GM18870 (cell line): ENCODE measurements at regions not wholly inside any gene's neighbourhood (a gene's known extent, or its start where the extent isn't known, plus 50 kb on each side); places are given as distances from the start of the nearest gene placed in this dataset.
"Not testable (repeated sequence)": the region's sequence is repeated elsewhere in the genome, so short reads cannot be mapped to it uniquely, and the experiment has no call there.

Experiments
- ATAC-seq: cut with Tn5 transposase; IDR thresholded peaks from one replicate; pipeline ENCODE4 v1.9.1; 2021; ENCODE audit warnings: moderate library complexity; ENCODE audit not compliant: unreplicated experiment

- peak; percentile 47 for ATAC-seq
Measured at GRCh38 chr11:116030697-116031331, 526.6 kb upstream of the CADM1 start.

DNA sequence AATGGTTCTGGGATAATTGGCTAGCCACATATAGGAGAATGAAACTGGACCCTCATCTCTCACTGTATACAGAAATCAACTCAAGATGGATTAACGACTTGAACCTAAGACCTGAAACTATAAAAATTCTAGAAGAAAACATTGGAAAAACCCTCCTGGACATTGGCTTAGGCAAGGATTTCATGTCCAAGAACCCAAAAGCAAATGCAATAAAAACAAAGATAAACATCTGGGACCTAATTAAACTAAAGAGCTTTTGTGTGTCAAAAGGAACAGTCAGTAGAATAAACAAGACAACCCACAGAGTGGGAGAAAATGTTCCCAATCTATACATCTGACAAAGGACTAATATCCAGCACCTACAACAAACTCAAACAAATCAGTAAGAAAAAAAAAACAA lies 524.3 kb upstream of the CADM1 start:
- not testable (repeated sequence) for ATAC-seq

DNA sequence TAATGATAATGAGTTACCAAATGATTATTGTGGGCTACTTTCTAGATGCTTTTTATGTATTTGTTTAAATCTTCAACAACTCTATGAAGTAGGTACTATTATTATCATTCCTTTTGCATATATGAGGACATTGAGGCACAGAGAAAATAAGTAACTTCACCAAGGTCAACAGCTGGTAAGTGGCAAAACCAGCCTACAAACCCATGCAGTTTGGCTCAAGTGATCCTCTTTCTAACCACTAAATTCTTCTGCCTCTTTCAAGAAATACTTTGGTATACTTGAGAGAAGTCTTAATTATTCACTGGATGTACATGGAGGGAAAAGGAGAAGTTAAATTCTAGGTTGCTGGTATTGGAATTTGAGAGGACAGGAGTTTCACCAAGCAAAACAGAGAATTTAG lies 495.2 kb upstream of the CADM1 start:
- ATAC-seq, result no peak

GRCh38 chr11:115996808-115997188 lies 492.6 kb upstream of the CADM1 start:
- peak; percentile 18 for ATAC-seq

- ATAC-seq, result peak; percentile 96
Measured at GRCh38 chr11:115996125-115996807, 492.1 kb upstream of the CADM1 start.

DNA sequence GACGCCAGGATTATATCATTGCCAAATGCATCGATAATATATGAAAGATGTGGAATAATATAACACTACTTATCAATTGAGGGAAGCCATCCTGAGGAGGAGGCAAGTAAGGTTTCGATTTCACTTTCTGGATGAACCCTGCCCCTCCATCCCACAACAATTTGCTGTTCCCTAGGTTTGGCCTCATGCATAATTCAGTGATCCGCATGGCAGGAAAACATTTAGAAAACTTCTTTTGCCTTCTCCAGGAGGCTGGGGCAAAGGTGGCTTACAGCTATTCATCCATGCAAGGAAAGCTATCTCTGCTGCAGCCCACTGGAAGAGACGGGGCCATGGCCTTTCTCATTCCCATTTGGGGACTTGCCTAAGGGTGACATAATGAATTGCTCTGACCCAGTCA lies 489.4 kb upstream of the CADM1 start:
- ATAC-seq, result no peak

DNA sequence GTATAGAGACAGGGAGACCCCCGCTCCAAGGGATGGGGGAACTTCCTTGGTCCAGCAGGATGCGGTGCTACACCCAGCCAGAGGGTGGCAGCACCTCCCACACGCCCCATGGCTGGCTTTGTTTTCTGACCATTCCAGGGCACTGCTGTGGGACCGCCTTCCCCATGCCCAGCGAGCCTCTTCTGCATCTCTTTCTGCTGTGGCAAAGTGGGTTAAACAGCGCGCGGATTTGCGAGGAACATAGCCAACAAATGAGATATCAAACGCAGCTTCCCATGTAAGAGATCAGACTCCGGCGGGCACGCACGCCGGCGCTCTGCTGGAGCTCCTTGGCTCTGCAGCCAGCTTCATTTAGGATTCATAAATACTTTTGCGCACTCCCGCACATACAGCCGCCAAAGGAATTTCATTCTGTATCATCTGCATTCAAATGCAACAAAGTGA lies 485.8 kb upstream of the CADM1 start:
- no peak for ATAC-seq

GRCh38 chr11:115985896-115986295 lies 481.7 kb upstream of the CADM1 start:
- no peak for ATAC-seq

- no peak for ATAC-seq
Measured at GRCh38 chr11:115984228-115984627, 480.0 kb upstream of the CADM1 start.

DNA sequence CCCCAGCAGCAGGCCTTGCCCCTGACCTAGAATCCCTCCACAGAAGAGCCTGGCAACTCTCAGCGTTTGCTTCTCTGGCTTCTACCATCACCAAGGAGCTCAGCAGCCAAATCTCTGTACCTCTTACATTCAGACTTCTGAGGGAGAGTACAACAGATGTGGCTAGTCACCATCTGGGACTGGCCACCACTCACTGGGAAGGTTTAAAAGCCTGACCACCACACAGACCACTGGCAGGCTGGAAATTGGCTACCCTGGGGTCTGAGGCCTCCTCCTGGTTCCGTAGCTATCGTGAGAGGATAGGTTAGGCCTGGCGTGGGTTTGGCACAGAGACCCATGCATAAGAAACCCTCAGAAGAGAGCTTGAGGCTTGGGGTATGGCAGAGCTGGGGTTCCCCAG lies 478.5 kb upstream of the CADM1 start:
- no peak for ATAC-seq

DNA sequence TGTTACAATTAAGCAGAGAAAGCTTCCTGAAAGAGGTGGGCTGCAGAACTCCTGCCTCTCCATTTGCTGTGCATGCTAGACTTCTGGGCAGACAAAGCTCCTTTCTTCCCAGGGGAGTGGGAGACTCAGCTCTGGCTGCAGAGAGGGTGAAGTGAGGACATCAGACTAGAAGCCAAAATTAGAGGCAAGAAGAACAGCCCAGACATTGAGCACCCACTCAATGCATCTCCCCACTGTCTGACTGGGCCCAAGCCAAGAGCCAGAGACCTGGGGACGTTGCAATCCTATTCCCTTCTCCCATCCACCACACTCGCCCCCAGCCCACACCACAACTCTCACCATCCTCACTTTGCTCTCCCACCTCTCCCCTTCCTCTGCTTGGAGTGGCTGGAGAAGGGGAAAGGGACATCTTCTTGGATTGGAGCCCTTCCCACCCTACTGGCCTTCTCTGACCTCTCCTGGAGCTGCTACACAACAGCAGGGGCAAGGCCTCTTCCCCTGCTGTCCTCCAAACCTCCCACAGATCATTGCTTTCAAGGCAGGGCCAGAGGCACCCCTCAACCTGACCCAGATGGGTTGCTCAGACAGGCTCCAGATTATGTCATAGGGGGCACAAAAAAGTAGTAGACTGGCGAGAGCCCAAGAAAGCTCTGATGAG lies 477.7 kb upstream of the CADM1 start:
- ATAC-seq, result no peak

GRCh38 chr11:115981104-115981481 lies 476.9 kb upstream of the CADM1 start:
- no peak for ATAC-seq

GRCh38 chr11:115980337-115981103 lies 476.3 kb upstream of the CADM1 start:
- ATAC-seq, result no peak

DNA sequence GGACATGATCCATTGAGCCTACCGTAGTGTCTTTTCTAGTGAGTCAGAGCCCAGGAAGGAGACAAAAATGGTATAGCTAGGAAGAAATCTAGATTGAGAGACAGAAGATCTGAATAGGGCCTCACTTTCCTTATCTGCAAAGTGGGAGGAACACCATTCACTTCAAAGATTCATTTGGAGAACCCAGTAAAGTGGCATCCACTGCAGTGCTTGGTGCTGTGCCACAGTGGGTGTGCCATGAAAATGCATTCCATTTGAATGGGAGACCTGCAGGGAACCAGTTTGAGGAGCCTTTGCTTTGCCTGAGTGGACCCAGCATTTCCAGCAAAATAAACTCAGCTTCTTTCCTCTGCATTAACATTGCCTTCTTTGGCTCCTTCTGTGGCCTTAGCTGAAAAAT lies 470.5 kb upstream of the CADM1 start:
- ATAC-seq, result no peak

DNA sequence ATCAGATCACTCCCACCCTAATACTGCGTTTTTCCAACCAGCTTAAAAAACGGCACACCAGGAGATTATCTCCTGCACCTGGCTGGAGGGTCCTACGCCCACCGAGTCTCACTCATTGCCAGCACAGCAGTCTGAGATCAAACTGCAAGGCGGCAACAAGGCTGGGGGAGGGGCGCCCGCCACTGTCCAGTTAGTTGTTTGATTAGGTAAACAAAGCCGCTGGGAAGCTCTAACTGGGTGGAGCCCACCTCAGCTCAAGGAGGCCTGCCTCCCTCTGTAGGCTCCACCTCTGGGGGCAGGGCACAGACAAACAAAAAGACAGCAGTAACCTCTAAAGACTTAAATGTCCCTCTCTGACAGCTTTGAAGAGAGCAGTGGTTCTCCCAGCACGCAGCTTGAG lies 463.0 kb upstream of the CADM1 start:
- not testable (repeated sequence) for ATAC-seq

DNA sequence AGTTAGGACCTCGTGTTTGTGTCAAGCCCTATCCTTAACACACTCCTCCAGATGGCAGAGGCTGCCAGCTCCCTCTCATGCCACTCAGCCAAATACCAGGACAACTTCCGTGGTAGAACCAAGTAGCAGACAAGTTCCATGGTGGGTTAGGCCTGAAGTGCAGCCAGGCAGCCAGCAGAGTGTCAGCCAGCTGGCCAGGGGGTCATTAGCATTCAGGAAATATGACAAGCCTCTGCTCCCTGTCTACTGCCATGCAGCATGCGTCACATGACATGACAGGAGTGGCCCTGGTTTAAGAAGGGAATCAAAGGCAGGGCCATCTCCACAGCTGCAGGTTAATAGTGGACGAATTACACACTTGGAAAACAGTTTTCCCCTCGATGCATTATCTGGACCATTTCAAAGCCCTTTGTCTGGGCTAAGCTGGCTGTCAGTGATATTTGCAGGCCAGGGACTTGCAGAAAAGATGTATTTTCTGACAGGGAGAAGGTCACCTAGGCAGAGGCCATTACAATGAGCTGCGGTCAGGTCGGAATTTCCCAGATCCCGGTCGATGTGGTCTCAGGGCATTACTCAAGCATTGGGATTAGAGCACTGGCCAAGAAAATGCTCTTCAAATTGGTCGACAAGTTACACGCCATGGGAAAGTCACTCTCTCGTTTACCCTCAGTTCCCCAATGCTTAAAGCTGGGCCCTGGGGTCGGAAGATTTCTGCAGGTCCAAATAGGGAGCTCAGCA lies 461.7 kb upstream of the CADM1 start:
- ATAC-seq, result no peak

DNA sequence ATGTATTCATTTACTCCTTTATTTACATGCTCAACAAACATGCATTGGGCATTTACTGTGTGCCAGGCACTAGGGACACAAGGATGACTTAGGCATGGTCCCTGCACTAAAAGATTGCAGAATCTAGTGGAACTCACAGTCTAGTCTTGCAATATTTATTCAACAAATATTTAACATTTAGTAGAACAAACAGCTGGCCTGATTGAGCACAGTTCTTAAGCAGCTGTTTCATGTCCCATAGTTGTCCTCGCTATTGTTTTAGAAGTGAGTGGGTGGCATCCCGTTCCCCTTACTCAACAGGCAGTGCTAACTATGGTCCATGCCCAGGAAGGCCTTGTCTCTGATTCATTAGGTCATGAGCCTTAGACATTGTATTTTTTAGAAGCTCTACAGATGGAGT lies 459.9 kb upstream of the CADM1 start:
- no peak for ATAC-seq

DNA sequence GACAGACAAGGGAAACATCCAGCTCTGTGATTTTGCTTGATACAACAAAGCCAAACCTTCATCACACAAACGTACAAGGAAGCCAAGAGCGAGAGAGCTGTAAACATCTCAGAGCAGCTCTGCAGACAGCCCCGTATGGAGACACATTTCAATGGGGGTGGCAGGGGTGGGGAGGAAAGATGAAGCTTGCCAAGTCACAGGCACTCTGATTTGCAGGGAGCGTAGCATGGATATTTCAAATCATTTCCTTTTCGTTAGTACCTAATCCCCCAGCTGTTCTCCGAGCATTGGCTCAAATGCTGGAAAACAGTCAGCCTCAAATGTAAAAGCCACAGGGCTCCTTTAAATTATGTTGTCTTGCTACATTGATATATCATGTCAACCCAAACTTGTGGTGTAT lies 458.9 kb upstream of the CADM1 start:
- ATAC-seq, result no peak

GRCh38 chr11:115961159-115962003 lies 457.2 kb upstream of the CADM1 start:
- no peak for ATAC-seq

DNA sequence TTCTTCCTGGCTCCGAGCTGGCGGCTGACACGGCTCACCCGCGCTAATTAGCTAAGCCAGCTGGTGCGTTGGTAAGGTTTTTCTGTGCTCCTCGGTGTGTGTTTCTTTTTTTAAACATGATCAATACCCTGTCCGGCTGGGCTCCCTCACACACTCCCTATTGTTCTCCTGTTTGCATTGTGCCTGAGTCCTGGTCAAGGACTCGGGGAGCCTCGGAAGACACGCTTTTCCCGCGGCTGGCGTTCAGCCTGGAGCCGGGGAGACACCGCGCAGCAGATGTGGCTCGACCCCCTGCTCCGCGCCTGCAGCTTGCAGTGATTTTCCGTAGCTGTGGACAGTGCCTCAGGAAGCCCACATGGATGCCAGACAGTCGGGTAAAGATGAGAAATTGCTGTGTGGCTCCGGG lies 454.9 kb upstream of the CADM1 start:
- no peak for ATAC-seq
